T-helper 2 cell treated with Interferon-gamma antibody and Interleukin-4, amounts not matched to agents 5 μg/mL and 100 μg/mL, for 36 hours (primary cell): ENCODE measurements at regions not wholly inside any gene's neighbourhood (a gene's known extent, or its start where the extent isn't known, plus 50 kb on each side); places are given as distances from the start of the nearest gene placed in this dataset.

Experiments
- DNase-seq: peaks from one replicate; pipeline ENCODE4 v3.0.0; 2021; ENCODE audit warnings: low spot score
- H3K27ac Mint-ChIP-seq: one replicate; pipeline ENCODE4 v1.8.0; 2021; ENCODE audit warnings: mild to moderate bottlenecking, mixed read lengths
- H3K27me3 Mint-ChIP-seq: one replicate; pipeline ENCODE4 v1.8.0; 2021; ENCODE audit warnings: low read depth, mixed read lengths
- H3K36me3 Mint-ChIP-seq: one replicate; pipeline ENCODE4 v1.8.0; 2021; ENCODE audit warnings: low read depth, mixed read lengths
- H3K4me1 Mint-ChIP-seq: one replicate; pipeline ENCODE4 v1.8.0; 2021; ENCODE audit warnings: low read depth, mixed read lengths
- H3K4me3 Mint-ChIP-seq: one replicate; pipeline ENCODE4 v1.8.0; 2022; ENCODE audit warnings: mild to moderate bottlenecking, moderate library complexity, mixed read lengths
- H3K9me3 Mint-ChIP-seq: one replicate; pipeline ENCODE4 v1.8.0; 2021; ENCODE audit warnings: mixed read lengths

GRCh38 chr2:145359561-145359960 lies 839.6 kb upstream of the ZEB2 start:
- H3K36me3 Mint-ChIP-seq, result no peaks in the 10 kb centered on the region
- H3K4me3 Mint-ChIP-seq, result no peak overlapping the region
- H3K9me3 Mint-ChIP-seq, result no peaks in the 10 kb centered on the region
- no peak overlapping the region for H3K27ac Mint-ChIP-seq
- no peak for DNase-seq
- no peaks in the 10 kb centered on the region for H3K27me3 Mint-ChIP-seq
- H3K4me1 Mint-ChIP-seq, result no peaks in the 10 kb centered on the region

GRCh38 chr2:145356056-145356455 lies 836.1 kb upstream of the ZEB2 start:
- H3K9me3 Mint-ChIP-seq, result no peaks in the 10 kb centered on the region
- H3K27ac Mint-ChIP-seq, result no peak overlapping the region
- no peak for DNase-seq
- H3K4me3 Mint-ChIP-seq, result no peak overlapping the region
- H3K36me3 Mint-ChIP-seq, result no peaks in the 10 kb centered on the region
- H3K27me3 Mint-ChIP-seq, result no peaks in the 10 kb centered on the region
- no peaks in the 10 kb centered on the region for H3K4me1 Mint-ChIP-seq

GRCh38 chr2:145352484-145352883 lies 832.6 kb upstream of the ZEB2 start:
- no peak for DNase-seq
- no peak overlapping the region for H3K4me3 Mint-ChIP-seq
- no peaks in the 10 kb centered on the region for H3K36me3 Mint-ChIP-seq
- H3K27ac Mint-ChIP-seq, result no peak overlapping the region
- no peaks in the 10 kb centered on the region for H3K9me3 Mint-ChIP-seq
- no peaks in the 10 kb centered on the region for H3K27me3 Mint-ChIP-seq
- H3K4me1 Mint-ChIP-seq, result no peaks in the 10 kb centered on the region

- Mint-ChIP-seq H3K27ac (no peak overlapping the region), H3K4me3 (no peak overlapping the region), H3K27me3 (no peaks in the 10 kb centered on the region), H3K36me3 (no peaks in the 10 kb centered on the region), H3K9me3 (no peaks in the 10 kb centered on the region), H3K4me1 (no peaks in the 10 kb centered on the region)
- DNase-seq, result no peak
Measured at GRCh38 chr2:145351864-145352425, 832.0 kb upstream of the ZEB2 start.

- no peak for DNase-seq
- H3K27me3 Mint-ChIP-seq, result no peaks in the 10 kb centered on the region
- no peaks in the 10 kb centered on the region for H3K9me3 Mint-ChIP-seq
- no peaks in the 10 kb centered on the region for H3K36me3 Mint-ChIP-seq
- no peak overlapping the region for H3K4me3 Mint-ChIP-seq
- H3K27ac Mint-ChIP-seq, result no peak overlapping the region
- H3K4me1 Mint-ChIP-seq, result no peaks in the 10 kb centered on the region
Measured at GRCh38 chr2:145350011-145350410, 830.1 kb upstream of the ZEB2 start.

- H3K9me3 Mint-ChIP-seq, result no peaks in the 10 kb centered on the region
- H3K36me3 Mint-ChIP-seq, result no peaks in the 10 kb centered on the region
- no peak overlapping the region for H3K27ac Mint-ChIP-seq
- H3K4me1 Mint-ChIP-seq, result no peaks in the 10 kb centered on the region
- H3K27me3 Mint-ChIP-seq, result no peaks in the 10 kb centered on the region
- no peak for DNase-seq
- H3K4me3 Mint-ChIP-seq, result no peak overlapping the region
Measured at GRCh38 chr2:145344076-145344724, 824.3 kb upstream of the ZEB2 start.

GRCh38 chr2:145343287-145343686 lies 823.4 kb upstream of the ZEB2 start:
- no peak for DNase-seq
- Mint-ChIP-seq H3K27me3 (no peaks in the 10 kb centered on the region), H3K36me3 (no peaks in the 10 kb centered on the region), H3K4me3 (no peak overlapping the region), H3K4me1 (no peaks in the 10 kb centered on the region), H3K9me3 (no peaks in the 10 kb centered on the region), H3K27ac (no peak overlapping the region)

GRCh38 chr2:145341536-145341935 lies 821.6 kb upstream of the ZEB2 start:
- no peaks in the 10 kb centered on the region for H3K36me3 Mint-ChIP-seq
- DNase-seq, result no peak
- no peaks in the 10 kb centered on the region for H3K4me1 Mint-ChIP-seq
- H3K4me3 Mint-ChIP-seq, result no peak overlapping the region
- H3K27ac Mint-ChIP-seq, result no peak overlapping the region
- no peaks in the 10 kb centered on the region for H3K27me3 Mint-ChIP-seq
- no peaks in the 10 kb centered on the region for H3K9me3 Mint-ChIP-seq

- Mint-ChIP-seq H3K27me3 (peaks cover 7% of the 10 kb centered on the region), H3K27ac (no peak overlapping the region), H3K36me3 (no peaks in the 10 kb centered on the region), H3K4me3 (no peak overlapping the region), H3K4me1 (no peaks in the 10 kb centered on the region), H3K9me3 (no peaks in the 10 kb centered on the region)
- no peak for DNase-seq
Measured at GRCh38 chr2:145339646-145340045, 819.7 kb upstream of the ZEB2 start.

- no peak for DNase-seq
- H3K4me1 Mint-ChIP-seq, result no peaks in the 10 kb centered on the region
- no peaks in the 10 kb centered on the region for H3K36me3 Mint-ChIP-seq
- no peak overlapping the region for H3K4me3 Mint-ChIP-seq
- peaks cover 27% of the 10 kb centered on the region for H3K27me3 Mint-ChIP-seq
- no peaks in the 10 kb centered on the region for H3K9me3 Mint-ChIP-seq
- no peak overlapping the region for H3K27ac Mint-ChIP-seq
Measured at GRCh38 chr2:145332210-145332898, 812.4 kb upstream of the ZEB2 start.

- H3K4me1 Mint-ChIP-seq, result peaks cover 4% of the 10 kb centered on the region
- no peaks in the 10 kb centered on the region for H3K9me3 Mint-ChIP-seq
- H3K4me3 Mint-ChIP-seq, result no peak overlapping the region
- no peak for DNase-seq
- H3K36me3 Mint-ChIP-seq, result no peaks in the 10 kb centered on the region
- H3K27me3 Mint-ChIP-seq, result peaks cover 35% of the 10 kb centered on the region
- no peak overlapping the region for H3K27ac Mint-ChIP-seq
Measured at GRCh38 chr2:145329971-145330370, 810.1 kb upstream of the ZEB2 start.

GRCh38 chr2:145325485-145325884 lies 805.6 kb upstream of the ZEB2 start:
- H3K27me3 Mint-ChIP-seq, result peaks cover 45% of the 10 kb centered on the region
- DNase-seq, result no peak
- no peaks in the 10 kb centered on the region for H3K9me3 Mint-ChIP-seq
- H3K4me3 Mint-ChIP-seq, result no peak overlapping the region
- H3K36me3 Mint-ChIP-seq, result no peaks in the 10 kb centered on the region
- no peak overlapping the region for H3K27ac Mint-ChIP-seq
- H3K4me1 Mint-ChIP-seq, result peaks cover 22% of the 10 kb centered on the region

- Mint-ChIP-seq H3K27me3 (peaks cover 45% of the 10 kb centered on the region), H3K9me3 (no peaks in the 10 kb centered on the region), H3K4me1 (peaks cover 22% of the 10 kb centered on the region), H3K36me3 (no peaks in the 10 kb centered on the region), H3K27ac (no peak overlapping the region), H3K4me3 (peak overlapping the region; percentile 4)
- no peak for DNase-seq
Measured at GRCh38 chr2:145324748-145325147, 804.8 kb upstream of the ZEB2 start.

- H3K4me1 Mint-ChIP-seq, result peaks cover 22% of the 10 kb centered on the region
- no peak for DNase-seq
- H3K4me3 Mint-ChIP-seq, result peak overlapping the region; percentile 33
- no peaks in the 10 kb centered on the region for H3K36me3 Mint-ChIP-seq
- H3K27ac Mint-ChIP-seq, result peak overlapping the region; percentile 23
- H3K27me3 Mint-ChIP-seq, result peaks cover 42% of the 10 kb centered on the region
- no peaks in the 10 kb centered on the region for H3K9me3 Mint-ChIP-seq
Measured at GRCh38 chr2:145323512-145323911, 803.6 kb upstream of the ZEB2 start.
